T-helper 1 cell treated with Interleukin-12 subunit alpha and Interleukin-12 subunit beta and Interleukin-4 antibody, amounts not matched to agents 30 μg/mL and 1 μg/mL, for 36 hours (primary cell): ENCODE measurements at regions not wholly inside any gene's neighbourhood (a gene's known extent, or its start where the extent isn't known, plus 50 kb on each side); places are given as distances from the start of the nearest gene placed in this dataset.

Experiments used
- H3K27ac Mint-ChIP-seq: one replicate; pipeline ENCODE4 v1.8.0; 2021; ENCODE audit warnings: mild to moderate bottlenecking, mixed read lengths
- H3K27me3 Mint-ChIP-seq: one replicate; pipeline ENCODE4 v1.8.0; 2021; ENCODE audit warnings: low read depth, mixed read lengths
- H3K36me3 Mint-ChIP-seq: one replicate; pipeline ENCODE4 v1.8.0; 2021; ENCODE audit warnings: low read depth, mixed read lengths
- H3K4me1 Mint-ChIP-seq: one replicate; pipeline ENCODE4 v1.8.0; 2021; ENCODE audit warnings: low read depth, mixed read lengths
- H3K4me3 Mint-ChIP-seq: one replicate; pipeline ENCODE4 v1.8.0; 2021; ENCODE audit warnings: mild to moderate bottlenecking, moderate library complexity, mixed read lengths
- H3K9me3 Mint-ChIP-seq: one replicate; pipeline ENCODE4 v1.8.0; 2021; ENCODE audit warnings: mixed read lengths

DNA sequence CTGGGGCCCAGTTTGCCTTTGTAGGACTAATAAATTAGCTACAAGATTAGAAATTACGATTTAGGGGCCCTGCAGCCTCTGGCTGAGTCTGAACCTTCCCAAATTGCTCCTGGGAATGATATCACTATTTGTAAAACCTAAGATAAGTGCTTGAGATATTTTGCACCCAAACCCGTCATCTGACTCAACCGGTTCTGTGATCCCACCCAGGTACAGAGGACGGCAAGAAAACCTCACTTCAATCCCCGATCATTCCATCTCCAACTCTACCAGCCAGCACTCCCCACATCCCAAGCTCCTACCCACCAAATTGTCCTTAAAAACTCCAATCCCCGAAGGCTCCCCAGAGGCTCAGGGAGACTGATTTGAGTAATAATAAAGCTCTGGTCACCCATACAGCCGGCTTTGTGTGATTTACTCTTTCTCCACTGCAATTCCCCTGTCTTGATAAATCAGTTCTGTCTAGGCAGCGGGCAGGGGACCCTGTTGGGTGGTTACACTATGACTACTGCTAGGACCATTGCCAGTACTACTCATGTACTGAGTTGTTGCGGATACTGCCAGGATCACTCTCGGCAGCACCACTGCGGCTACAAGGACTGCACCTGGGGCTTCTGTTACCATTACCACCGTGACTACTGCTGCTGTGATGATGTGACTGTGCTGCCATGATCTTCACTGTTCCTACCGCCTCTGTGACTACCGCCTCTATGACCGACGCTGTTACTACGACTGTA, 73.1 kb downstream of the IRF8 start:
- Mint-ChIP-seq H3K36me3 (no peaks in the 10 kb centered on the region), H3K4me1 (peaks cover 5% of the 10 kb centered on the region), H3K9me3 (peaks cover 17% of the 10 kb centered on the region), H3K27me3 (peaks cover 19% of the 10 kb centered on the region), H3K4me3 (no peak overlapping the region), H3K27ac (no peak overlapping the region)

- peaks cover 17% of the 10 kb centered on the region for H3K9me3 Mint-ChIP-seq
- H3K4me1 Mint-ChIP-seq, result no peaks in the 10 kb centered on the region
- H3K27ac Mint-ChIP-seq, result no peak overlapping the region
- H3K4me3 Mint-ChIP-seq, result no peak overlapping the region
- H3K27me3 Mint-ChIP-seq, result peaks cover 16% of the 10 kb centered on the region
- no peaks in the 10 kb centered on the region for H3K36me3 Mint-ChIP-seq
Measured at GRCh38 chr16:85974428-85975375, 75.7 kb downstream of the IRF8 start.

GRCh38 chr16:85975451-85975981, 76.6 kb downstream of the IRF8 start:
- H3K36me3 Mint-ChIP-seq, result no peaks in the 10 kb centered on the region
- peaks cover 16% of the 10 kb centered on the region for H3K27me3 Mint-ChIP-seq
- no peak overlapping the region for H3K4me3 Mint-ChIP-seq
- peaks cover 17% of the 10 kb centered on the region for H3K9me3 Mint-ChIP-seq
- H3K27ac Mint-ChIP-seq, result no peak overlapping the region
- H3K4me1 Mint-ChIP-seq, result no peaks in the 10 kb centered on the region

DNA sequence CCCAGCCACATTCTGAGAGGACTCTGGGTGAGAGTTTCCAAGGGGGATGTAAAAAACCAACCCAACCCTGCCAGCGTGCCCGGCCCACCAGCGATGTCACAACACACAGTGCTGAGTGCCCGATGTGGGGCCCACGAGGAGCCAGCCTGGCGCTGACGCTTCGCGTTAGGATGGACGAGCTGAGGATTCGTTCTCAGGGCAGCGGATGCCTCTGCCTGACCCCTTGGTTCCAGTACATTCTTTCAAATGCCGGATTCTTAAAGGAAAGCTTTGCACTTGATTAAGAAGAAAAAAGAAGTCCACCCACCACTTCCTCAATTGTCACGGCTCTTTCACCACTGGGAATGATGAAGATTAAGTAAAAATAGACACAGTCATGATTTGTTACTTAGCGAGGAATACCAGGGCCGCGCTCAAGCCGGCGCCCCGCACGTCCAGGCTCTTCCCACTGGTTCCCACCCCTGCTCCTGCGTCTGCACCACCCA, 79.4 kb downstream of the IRF8 start:
- peaks cover 16% of the 10 kb centered on the region for H3K27me3 Mint-ChIP-seq
- H3K4me1 Mint-ChIP-seq, result peaks cover 2% of the 10 kb centered on the region

DNA sequence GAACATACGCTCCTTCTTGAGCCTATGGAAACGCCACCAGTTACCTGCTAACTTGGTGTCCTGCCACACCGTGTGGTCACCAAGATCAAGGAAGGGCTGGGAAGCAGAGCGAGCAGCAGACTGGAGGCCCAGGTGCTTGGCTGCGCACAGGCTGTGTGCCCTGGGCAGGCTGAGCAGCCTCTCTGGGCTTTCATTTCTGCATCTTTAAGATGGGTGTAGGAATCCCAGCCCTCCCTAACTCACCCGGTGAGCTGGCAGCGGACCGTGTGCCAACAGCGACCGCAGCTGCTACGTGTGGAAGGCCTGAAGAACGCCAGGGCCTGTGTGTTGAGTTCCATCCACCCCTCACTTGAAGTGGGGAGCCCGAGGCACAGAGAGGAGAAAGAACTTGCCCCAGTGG, 80.0 kb downstream of the IRF8 start:
- H3K36me3 Mint-ChIP-seq, result no peaks in the 10 kb centered on the region
- H3K4me3 Mint-ChIP-seq, result no peak overlapping the region
- peaks cover 16% of the 10 kb centered on the region for H3K27me3 Mint-ChIP-seq

More for the DNA sequence above, 79.4 kb downstream of the IRF8 start:
- H3K9me3 Mint-ChIP-seq, result peaks cover 12% of the 10 kb centered on the region
- H3K4me3 Mint-ChIP-seq, result no peak overlapping the region
- no peak overlapping the region for H3K27ac Mint-ChIP-seq
- H3K36me3 Mint-ChIP-seq, result no peaks in the 10 kb centered on the region

DNA sequence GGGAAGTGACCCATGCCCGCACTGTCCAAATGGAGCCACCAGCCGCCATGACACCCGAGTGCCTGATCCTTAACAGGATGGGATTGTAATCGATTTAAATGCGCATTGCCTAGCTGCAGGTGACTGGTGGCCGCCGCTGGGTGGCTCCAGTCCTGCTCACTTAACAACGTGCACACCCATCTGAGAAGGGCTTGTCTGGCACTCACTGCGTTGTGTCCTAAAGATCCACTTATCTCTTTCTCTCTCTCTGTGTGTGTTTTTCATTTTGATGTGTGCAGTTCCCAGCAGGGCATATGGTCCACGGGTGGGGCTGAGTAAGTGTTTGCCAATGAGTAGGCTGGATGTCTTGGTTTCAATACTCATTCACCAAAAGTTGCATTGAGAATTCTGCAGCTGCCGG, 80.6 kb downstream of the IRF8 start:
- H3K9me3 Mint-ChIP-seq, result peaks cover 3% of the 10 kb centered on the region
- H3K4me3 Mint-ChIP-seq, result no peak overlapping the region
- H3K36me3 Mint-ChIP-seq, result no peaks in the 10 kb centered on the region
- H3K27me3 Mint-ChIP-seq, result peaks cover 16% of the 10 kb centered on the region
- peaks cover 6% of the 10 kb centered on the region for H3K4me1 Mint-ChIP-seq
- no peak overlapping the region for H3K27ac Mint-ChIP-seq

More for the DNA sequence above, 80.0 kb downstream of the IRF8 start:
- Mint-ChIP-seq H3K9me3 (peaks cover 10% of the 10 kb centered on the region), H3K4me1 (peaks cover 2% of the 10 kb centered on the region), H3K27ac (no peak overlapping the region)

GRCh38 chr16:85980686-85981085, 81.7 kb downstream of the IRF8 start:
- H3K4me1 Mint-ChIP-seq, result peaks cover 16% of the 10 kb centered on the region
- H3K27ac Mint-ChIP-seq, result no peak overlapping the region
- no peak overlapping the region for H3K4me3 Mint-ChIP-seq
- H3K36me3 Mint-ChIP-seq, result no peaks in the 10 kb centered on the region
- no peaks in the 10 kb centered on the region for H3K9me3 Mint-ChIP-seq
- H3K27me3 Mint-ChIP-seq, result peaks cover 14% of the 10 kb centered on the region

DNA sequence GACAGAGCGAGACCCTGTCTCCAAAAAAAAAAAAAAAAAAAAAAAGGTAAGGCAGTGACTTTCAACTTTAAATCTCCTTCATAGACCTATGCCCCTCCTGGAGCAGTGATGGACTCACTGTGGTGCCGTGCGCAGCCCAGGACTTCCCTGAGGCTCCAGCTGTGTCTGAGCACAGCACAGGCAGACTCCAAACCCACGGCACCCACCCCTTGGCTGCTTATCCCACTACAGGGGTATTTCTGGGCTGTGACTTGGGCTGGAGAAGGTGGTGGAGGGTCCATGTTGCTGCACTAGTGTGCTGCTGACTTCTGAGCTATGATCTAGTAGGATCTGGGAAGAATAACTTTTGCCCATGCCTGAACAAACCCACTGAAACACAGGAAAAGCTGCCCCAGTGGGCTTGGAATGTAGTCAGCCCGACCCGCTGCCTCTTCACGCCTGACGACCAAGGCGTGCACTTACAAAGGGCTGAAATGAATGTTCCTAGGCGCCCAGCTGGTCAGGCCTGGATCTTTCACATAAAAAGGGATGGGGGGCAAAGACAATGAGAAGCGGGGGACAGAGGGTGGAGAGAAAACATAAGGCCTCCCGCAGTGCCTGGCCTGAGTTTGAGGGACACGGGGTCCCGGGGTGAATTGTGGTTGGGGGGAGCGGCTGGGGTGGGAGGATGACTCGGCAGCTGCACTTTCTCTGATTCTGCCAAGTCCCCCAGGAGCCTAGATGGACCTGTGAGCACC, 83.0 kb downstream of the IRF8 start:
- Mint-ChIP-seq H3K4me1 (peaks cover 28% of the 10 kb centered on the region), H3K27me3 (peaks cover 8% of the 10 kb centered on the region), H3K4me3 (no peak overlapping the region), H3K9me3 (no peaks in the 10 kb centered on the region), H3K36me3 (no peaks in the 10 kb centered on the region), H3K27ac (no peak overlapping the region)

GRCh38 chr16:85982563-85982939, 83.6 kb downstream of the IRF8 start:
- Mint-ChIP-seq H3K4me3 (no peak overlapping the region), H3K9me3 (no peaks in the 10 kb centered on the region), H3K27ac (no peak overlapping the region), H3K36me3 (no peaks in the 10 kb centered on the region), H3K27me3 (peaks cover 4% of the 10 kb centered on the region), H3K4me1 (peaks cover 32% of the 10 kb centered on the region)

GRCh38 chr16:85983064-85983463, 84.1 kb downstream of the IRF8 start:
- H3K9me3 Mint-ChIP-seq, result no peaks in the 10 kb centered on the region
- peaks cover 35% of the 10 kb centered on the region for H3K4me1 Mint-ChIP-seq
- H3K4me3 Mint-ChIP-seq, result no peak overlapping the region
- no peaks in the 10 kb centered on the region for H3K36me3 Mint-ChIP-seq
- H3K27ac Mint-ChIP-seq, result no peak overlapping the region
- H3K27me3 Mint-ChIP-seq, result no peaks in the 10 kb centered on the region

GRCh38 chr16:85983606-85984230, 84.8 kb downstream of the IRF8 start:
- no peak overlapping the region for H3K4me3 Mint-ChIP-seq
- no peak overlapping the region for H3K27ac Mint-ChIP-seq
- no peaks in the 10 kb centered on the region for H3K27me3 Mint-ChIP-seq
- peaks cover 42% of the 10 kb centered on the region for H3K4me1 Mint-ChIP-seq
- no peaks in the 10 kb centered on the region for H3K9me3 Mint-ChIP-seq
- H3K36me3 Mint-ChIP-seq, result no peaks in the 10 kb centered on the region

DNA sequence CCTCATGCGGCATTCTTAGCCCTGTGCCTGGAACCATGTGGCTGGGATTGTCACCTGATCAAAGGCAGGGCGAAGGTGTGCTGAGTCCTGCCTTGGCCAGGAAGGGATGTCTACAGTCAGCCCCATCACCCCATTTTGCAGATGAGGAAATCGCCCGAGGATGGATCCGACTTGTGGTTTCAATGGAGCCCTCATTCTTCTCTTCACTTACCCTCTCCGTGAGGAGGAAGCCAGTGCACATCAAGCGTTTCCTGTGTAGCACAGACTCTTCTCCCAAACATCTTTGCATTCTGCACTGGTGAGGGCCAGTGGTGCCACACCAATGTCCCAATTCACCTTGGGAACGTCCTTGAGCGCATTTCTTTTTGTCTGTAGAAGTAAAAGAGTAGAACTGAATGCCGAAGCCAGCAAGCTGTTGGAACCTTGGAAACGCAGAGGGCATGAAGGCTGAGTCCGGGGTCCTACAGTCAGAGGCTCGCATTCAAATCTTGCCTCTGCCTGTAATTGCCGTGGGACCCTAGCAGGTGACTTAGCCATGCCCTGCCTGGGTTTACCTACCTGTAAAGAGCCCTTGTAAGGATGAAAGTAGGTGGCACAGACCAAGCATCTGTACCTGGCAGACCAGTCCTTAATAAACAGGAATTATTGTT, 85.4 kb downstream of the IRF8 start:
- Mint-ChIP-seq H3K36me3 (no peaks in the 10 kb centered on the region), H3K4me3 (no peak overlapping the region), H3K27me3 (no peaks in the 10 kb centered on the region), H3K27ac (no peak overlapping the region), H3K9me3 (no peaks in the 10 kb centered on the region), H3K4me1 (peaks cover 47% of the 10 kb centered on the region)

DNA sequence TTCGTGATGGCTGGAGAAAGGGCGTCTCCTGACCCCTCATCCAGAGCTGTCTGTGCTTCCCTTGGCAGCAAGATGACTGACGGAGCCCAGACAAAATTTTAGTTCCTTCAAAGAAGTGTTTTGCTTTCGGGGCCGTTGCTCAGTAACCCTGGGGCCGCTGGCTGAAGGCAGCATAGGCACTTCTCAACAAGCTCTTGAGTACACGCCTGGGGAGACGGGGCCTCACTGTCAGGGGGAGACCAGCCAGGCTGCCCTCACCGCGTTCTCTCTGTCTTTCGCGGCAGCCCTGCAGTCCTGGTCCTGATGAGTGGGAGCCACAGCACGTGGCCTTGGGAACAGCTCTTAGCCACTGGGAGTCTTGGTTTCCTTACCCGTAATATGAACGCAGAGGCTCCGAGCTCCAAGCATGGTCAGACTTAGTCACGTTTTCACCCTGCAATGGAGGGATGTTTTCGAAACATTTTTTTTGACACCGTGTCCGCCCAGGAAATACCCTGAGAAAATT, 86.0 kb downstream of the IRF8 start:
- Mint-ChIP-seq H3K4me3 (no peak overlapping the region), H3K27me3 (no peaks in the 10 kb centered on the region), H3K9me3 (no peaks in the 10 kb centered on the region), H3K4me1 (peaks cover 53% of the 10 kb centered on the region), H3K36me3 (no peaks in the 10 kb centered on the region), H3K27ac (no peak overlapping the region)
